GM12874 (cell line): ENCODE measurements at regions not wholly inside any gene's neighbourhood (a gene's known extent, or its start where the extent isn't known, plus 50 kb on each side); places are given as distances from the start of the nearest gene placed in this dataset.

Source experiments
- TF ChIP-seq, protein P1 (sequence below): IDR thresholded peaks from 2 replicates; pipeline ENCODE4 v1.5.1; 2011; ENCODE audit warnings: low read depth, mild to moderate bottlenecking, control low read depth, low read length, moderate library complexity; ENCODE audit not compliant: insufficient read depth

DNA sequence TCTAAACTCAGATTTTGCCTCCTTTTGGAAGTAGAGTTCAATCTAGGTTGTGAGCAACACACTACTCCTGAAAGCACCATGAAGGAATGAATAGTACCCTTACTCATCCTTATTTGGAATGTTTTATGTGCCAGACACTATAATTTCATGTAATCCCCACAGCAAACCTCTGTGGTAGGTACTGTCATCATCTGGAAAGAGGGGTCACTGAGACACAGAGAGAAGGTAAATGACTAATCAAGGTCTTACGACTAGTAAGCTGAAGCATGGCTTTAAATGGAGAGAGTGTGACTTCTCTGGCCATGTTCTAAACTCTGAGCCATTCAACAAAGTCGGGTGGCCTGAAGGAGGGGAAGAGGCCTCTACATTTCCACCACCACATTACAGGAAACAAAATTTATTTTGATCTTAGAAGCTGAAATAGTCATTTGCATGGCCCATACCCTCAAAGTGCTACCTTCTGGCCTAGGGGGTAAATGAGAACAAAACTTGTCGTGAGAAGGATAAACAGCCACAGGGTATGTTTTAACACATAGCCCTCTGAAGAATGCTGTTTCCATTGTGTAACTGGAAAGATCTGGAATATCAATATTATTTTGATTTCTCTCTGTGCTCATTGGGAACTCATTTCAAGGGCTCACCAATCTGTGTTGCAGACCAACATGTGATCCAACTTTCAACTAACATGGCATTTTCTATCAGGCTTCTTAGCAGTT, 180.8 kb upstream of the RFC3 start:
- TF ChIP-seq, protein P1, sequence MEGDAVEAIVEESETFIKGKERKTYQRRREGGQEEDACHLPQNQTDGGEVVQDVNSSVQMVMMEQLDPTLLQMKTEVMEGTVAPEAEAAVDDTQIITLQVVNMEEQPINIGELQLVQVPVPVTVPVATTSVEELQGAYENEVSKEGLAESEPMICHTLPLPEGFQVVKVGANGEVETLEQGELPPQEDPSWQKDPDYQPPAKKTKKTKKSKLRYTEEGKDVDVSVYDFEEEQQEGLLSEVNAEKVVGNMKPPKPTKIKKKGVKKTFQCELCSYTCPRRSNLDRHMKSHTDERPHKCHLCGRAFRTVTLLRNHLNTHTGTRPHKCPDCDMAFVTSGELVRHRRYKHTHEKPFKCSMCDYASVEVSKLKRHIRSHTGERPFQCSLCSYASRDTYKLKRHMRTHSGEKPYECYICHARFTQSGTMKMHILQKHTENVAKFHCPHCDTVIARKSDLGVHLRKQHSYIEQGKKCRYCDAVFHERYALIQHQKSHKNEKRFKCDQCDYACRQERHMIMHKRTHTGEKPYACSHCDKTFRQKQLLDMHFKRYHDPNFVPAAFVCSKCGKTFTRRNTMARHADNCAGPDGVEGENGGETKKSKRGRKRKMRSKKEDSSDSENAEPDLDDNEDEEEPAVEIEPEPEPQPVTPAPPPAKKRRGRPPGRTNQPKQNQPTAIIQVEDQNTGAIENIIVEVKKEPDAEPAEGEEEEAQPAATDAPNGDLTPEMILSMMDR: no peak

DNA sequence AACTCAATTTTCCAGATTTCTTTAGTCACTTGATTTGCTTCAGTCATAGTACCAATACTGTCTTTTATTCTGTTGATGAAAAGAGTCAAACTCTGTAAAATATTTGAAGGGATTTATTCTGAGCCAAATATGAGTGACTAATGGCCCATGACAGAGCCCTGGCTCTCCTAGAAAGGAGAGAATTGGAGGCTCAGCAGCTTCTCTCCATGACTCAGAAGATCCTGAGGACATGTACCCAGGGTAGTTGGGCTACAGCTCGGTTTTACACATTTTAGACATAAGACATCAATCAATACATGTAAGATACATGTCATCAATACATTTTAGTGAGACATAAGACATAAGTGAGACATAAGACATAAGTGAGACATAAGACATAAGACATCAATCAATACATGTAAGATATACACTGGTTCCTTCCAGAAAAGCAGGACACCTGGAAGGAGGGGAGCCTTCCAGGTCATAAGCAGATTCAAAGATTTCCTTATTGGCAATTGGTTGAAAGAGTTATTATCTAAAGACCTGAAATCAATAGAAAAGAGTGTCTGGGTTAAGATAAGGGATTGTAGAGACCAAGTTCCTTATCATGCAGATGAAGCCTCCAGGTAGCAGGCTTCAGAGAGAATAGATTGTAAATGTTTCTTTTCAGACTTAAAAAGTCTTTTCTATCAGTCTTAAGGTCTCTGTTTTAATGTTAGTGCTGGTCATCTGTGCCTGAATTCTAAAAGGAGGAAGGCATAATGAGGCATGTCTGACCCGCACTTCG, 179.8 kb upstream of the RFC3 start:
- TF ChIP-seq, protein P1: no peak

DNA sequence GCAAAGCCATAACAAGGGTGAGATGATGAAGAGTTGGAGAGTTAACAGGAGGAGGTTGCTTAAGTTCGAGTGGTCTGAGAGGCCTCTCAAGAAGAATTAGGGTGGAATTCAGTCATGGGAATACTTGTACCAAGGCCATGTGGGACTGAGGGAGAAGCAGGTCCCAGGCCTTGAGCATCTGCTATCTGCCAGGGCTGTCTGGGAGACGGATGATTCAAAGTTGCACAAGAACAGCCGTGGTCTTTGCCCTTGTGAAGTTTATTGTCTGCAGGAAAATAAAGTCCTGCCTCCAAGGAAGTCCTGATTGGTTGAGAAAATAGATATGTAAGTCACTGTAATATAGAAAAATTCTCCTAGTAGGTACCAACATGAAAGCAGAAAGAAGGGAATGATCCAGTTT, 178.8 kb upstream of the RFC3 start:
- TF ChIP-seq, protein P1: no peak

DNA sequence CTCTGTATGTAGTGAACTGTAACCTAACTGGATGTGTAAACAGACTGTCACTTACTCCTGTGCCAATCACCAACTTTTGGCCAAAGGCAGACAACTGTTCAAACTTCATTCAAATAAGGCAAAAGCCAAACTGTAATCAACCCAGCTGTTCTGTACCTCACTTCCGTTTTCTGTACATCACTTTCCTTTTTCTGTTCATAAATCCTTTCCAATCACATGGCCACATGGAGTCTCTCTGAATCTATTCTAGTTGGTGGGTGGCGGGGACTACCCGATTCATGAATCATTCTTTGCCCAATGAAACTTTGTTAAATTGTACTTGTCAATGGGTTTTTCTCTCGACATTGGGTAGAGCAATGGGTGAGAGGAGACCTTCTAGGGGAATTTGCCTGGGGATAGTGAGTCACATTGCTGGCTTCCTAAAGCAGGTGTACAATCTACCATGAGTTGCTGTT, 178.3 kb upstream of the RFC3 start:
- TF ChIP-seq, protein P1: no peak

DNA sequence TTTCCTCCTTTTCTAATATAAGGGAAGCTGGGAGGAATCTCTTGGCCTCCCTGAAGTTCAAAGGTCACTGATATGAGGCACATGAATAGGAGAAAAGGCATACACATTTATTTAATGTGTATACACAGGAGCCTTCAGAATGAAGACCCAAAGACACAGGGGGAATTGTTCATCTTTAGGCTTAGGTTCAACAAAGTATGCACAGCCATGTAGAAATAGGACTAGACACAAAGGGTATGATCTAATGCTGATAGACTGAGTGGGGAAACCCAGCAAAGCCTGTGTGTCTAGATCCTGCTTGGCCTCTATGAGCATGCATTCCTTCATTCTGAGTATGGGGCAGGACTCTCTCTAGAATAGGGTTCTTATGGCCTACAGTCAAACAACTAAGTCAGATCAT, 177.1 kb upstream of the RFC3 start:
- TF ChIP-seq, protein P1: no peak

DNA sequence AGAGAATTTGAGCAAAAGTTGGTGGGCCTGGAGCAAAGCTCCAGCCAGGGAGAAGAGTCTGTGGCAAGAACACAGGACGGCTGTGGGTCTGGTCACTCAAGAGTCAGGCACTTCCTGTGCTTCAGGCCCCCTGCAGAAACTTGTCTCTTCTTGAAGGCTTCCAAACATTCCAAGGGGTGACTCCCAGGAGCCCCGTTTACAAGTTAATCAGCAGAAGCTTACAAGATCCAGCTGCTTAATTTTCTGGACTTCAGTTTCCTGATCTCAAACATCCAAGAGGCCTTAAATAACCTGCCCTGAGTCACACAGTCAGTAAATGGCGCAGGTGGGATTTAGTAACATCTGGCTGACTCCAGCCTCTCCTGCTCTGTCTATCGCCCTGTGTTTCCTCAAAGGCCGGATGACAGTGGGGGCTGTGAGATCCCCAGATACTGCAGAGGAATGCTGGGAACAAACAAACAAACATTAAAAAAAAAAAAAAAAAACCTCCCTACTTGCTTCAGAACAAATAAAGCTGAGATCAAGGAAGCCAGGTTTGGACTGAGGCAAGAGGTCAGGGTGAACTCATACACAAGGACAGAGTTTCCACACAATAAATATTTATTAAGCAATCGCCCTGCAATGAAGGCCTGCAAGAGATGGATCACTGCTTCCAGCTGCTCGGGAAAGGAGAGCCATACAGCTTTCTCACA, 175.4 kb upstream of the RFC3 start:
- TF ChIP-seq, protein P1: no peak

DNA sequence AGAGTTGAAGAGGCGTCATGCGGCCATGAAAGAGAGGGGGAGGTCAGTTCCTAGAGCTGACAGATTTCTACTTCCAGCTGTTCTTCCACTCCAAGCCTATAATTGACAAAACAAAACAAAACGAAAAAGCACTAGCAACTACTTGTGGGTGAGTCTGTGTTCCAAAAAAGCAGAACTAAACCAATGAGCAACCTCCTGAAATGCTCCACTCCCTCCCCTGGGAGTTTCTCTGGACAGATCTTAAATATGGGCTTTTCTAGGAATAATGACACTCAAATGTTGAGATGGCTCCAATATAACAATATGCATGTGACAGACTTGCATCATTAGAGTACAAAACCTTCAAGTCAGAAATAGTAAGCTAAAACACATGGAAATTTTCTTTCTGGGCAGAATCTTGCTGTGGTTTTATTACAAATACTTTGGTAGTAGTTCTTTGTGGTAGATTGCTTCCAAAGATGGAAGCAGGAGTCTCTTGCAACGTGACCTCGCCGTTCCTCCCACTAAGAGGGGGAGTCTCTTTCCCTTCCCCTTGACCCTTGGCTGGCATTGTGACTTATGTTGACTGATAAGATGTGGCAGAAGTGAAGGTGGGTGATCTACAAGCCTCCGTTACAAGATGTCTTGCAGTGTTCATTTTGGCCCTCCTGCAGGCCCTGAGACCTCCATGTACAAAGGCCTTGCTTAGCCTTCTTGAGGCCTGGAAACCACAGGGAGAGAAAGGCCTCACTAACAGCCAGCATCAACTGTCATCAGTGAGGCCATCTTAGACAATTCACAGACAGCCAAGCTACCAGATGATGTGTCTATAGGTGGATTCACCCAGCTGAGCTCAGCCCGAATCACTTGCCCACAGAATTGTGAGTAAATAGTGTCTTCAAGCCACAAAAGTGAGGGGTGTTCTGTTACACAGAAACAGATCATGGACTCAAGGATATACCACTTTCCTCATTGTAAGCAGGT, 173.1 kb upstream of the RFC3 start:
- TF ChIP-seq, protein P1: no peak
